GM19463 (cell line): ENCODE measurements at regions not wholly inside any gene's neighbourhood (a gene's known extent, or its start where the extent isn't known, plus 50 kb on each side); places are given as distances from the start of the nearest gene placed in this dataset.

Source experiments
- ATAC-seq: cut with Tn5 transposase; IDR thresholded peaks from one replicate; pipeline ENCODE4 v1.9.1; 2021; ENCODE audit warnings: mild to moderate bottlenecking, moderate library complexity; ENCODE audit not compliant: unreplicated experiment

DNA sequence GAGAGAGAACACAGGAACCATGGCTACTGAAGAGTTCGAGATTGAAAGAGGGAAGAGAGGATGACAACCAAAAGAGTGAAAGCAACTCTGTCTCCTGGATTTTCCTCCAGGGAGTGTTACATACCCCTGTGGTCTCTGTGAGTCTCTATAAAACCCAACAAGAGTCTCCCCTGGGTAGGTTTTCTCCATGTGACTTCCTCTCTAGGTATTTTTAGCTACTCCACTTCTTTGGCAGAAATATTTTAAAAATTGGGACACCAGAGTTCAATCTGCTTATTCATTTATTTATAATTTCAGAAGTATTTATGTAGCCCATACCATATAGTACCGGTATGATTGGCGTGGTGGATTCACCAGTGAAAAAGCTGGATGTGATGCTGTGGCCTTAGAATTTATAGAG lies 671.7 kb upstream of the NR2F2 start:
- no peak for ATAC-seq

DNA sequence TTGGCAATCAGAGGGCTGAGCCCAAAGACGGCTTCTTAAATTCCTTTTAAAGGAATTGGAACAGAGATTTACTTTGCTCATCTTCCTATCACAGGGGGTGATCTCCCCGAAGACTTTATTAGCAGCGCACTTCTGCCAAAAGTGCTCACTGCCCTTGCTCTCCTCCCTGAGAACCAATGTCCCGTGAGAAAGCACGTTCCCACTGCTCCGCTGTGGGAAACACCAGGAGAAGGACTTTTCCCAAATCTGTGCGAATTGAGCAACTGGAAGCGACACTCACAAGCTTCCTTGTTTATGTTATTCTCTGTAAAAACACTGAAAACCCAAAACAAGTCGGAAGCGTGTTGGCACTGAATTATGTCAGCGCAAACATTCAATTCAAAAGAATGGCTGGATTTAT lies 670.8 kb upstream of the NR2F2 start:
- no peak for ATAC-seq

DNA sequence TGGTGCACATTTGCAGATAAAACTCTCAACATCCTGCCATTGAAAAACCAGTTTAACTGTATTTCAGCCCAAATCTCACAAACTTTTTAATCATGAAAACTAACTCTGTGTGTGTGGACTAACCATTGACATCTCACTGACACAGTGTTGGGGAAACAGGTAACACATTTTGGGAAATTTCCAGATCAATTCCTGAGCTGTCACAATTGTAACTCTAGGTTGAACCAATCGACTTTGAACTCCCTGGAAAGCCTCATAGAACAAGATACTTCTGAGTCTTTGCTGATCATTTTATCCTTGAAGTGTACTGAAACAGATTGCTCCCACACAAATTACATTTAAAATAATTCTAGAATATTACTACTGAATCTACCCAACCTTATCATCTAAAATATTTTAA lies 667.9 kb upstream of the NR2F2 start:
- no peak for ATAC-seq

DNA sequence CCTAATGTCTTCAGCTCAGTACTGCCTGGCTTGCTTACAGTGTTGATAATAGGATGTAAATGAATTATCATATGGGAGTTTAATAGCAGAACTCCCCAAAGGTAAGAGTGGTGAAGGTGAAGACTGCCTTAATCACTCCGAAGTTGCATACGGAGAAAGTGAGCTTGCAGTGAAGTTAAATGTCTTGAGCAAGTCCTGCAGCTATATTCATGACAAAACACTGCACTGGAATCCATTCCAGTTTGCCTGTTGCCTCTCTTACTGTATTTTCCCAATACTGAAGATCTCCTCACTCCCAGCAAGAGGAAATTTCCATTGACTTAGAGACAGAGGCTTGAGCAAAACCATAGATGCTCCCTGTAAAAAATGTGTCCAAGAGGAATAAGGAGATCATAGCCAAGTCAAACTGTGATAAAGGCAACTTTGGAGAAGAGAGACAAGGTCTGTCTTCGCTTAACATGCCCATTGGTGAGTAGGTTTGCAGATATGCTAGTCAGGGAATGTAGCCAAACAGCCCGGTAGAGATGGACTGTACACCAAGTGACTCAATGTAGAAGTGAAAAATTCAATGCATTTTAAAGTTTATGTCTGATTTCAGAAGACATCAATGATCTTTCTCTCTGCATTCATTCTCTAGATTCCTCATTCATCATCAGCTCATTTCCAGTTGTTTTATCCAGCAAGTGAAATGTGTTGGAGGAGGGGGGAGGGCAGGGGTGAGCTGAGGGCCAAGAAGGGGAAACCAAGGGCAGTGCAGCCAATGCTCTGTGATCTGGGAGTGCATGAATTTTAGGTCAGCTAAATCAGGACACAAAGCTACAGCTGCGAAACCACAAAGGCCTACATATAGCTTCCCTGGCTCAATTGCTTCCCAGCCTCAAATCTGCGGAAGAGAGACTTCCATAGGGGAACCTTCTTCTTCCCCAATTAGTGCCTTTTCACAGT lies 667.1 kb upstream of the NR2F2 start:
- ATAC-seq, result no peak

DNA sequence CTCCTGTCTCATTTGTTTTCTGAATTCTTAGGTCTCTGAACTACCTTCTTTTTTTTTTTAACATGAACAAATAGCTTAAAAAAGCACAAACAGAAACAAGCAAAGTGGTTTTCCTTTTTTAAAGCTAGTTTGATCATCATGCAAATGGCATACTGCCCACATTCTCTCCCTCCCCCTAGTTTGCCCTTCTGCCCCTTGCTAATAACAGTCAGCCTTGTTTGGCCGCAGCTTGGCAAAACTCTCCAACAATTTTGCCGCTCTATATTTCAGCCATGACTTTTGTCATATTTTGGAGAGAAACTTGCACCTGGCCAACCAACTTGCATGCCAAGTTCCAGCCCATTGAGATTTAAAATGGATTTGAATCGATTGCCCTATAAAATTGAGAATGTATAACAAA lies 666.0 kb upstream of the NR2F2 start:
- ATAC-seq, result no peak

DNA sequence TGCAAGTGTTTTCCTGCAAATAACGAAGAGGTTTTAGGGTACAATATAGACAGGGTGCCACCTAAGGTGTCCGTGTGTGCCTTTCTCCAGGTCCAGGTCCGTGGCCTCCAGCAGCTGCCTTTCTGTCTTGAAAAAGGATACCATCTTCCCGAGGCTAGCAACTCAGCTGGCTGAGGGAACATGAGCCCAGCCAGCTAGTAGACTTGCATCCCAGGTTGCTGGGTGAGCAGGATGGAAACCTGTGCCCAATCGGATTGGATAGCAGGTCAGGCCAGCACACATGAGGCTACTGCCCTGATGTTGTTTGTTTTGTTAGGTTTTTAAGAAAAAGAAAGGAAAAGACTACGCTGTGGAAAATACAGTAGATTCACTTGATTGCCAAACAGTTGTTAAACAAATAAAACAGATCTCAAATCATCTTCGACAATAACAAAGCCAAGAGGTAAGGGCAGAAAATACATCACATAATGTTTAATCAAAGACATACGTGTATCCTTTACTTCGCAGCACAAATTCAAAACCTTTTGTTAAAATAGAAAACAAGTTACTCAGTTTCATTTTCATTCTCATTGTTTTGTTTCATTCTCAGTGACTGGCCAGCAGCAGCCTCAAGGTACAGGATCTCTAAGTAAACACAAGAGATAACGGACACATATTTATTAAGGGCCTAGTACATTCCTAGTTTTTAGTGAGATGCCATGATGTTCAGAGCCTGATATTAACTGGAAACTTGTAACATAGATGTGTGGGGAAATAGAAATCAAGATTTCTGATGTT lies 661.2 kb upstream of the NR2F2 start:
- peak; percentile 55 for ATAC-seq

DNA sequence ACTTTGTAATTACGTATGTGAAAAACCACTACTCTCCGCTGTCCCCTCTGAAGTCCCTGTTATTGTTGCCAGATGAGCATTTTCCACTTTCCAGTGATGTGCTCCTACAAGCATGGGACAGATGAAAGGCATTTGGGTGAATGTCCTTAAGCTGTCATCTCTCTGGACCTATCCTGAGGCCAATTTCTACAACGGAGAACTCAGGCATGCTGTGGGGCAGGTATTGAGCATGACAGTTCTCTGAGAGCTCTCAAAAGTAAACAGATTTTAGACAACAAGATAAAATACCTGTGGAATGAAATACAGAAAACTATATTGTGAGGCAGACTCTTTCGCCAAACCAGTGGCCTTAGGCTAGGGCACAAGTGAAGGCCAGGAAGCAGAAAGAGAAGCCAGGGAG lies 656.5 kb upstream of the NR2F2 start:
- no peak for ATAC-seq

DNA sequence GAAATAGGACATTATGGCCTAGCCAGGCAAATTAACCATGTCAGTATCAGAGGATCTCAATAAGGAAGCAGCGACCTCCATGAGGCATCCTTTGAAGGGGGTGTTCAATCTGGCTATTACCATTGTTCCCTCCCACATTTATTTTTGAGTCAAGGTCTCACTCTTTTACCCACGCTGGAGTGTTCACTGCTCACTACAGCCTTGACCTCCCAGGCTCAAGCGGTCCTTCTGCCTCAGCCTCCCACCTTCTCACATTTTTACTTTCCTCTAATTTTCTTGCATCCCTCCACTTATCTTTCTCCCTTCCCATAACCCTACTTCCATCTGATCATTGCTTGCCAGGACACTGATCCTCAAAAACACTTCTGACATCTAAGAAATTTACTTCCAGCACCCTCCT lies 654.0 kb upstream of the NR2F2 start:
- ATAC-seq, result no peak

DNA sequence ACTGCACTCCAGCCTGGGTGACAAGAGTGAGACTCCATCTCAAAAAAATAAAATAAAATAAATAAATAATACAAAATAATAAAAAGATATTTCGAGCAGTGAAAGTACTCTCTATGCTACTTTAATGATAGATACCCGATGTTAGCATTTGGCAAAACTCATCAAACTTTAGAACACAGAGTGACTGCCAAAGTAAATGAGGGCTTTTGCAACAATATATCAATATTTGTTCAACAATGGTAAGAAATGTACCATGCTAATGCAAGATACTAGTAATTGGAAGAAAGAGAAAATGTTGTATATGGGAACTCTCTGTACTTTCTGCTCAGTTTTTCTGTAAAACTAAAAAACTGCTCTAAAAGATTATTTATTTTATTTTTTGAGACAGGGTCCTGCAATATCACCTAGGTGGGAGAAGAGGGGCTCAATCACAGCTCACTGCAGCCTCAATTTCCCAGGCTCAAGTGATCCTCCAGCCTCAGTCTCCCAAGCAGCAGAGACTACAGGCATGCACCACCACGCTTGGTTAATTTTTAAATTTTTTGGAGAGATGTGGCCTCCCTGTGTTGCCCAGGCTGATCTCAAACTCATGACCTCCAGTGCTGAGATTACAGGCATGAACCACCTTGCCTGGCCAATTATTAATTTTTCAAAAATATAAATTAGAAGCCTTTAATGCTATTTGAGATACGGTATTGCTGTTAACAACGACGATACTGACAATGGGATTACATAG lies 650.5 kb upstream of the NR2F2 start:
- no peak for ATAC-seq

DNA sequence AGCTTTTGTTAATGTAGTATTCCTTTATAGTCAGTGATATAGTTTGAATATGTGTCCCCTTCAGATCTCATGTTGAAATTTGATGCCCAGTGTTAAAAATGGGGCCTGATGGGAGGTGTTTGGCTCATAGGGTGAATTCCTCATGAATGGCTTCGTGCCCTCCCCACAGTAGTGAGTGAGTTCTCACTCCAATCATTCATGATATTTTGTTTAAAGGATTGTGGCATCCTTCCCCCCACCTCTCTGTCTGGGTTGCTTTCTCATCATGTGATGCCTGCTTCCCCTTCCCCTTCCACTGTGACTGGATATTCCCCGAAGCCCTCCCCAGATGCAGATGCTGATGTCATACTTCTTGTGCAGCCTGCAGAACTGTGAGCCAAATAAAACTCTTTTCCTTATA lies 649.8 kb upstream of the NR2F2 start:
- ATAC-seq, result no peak

DNA sequence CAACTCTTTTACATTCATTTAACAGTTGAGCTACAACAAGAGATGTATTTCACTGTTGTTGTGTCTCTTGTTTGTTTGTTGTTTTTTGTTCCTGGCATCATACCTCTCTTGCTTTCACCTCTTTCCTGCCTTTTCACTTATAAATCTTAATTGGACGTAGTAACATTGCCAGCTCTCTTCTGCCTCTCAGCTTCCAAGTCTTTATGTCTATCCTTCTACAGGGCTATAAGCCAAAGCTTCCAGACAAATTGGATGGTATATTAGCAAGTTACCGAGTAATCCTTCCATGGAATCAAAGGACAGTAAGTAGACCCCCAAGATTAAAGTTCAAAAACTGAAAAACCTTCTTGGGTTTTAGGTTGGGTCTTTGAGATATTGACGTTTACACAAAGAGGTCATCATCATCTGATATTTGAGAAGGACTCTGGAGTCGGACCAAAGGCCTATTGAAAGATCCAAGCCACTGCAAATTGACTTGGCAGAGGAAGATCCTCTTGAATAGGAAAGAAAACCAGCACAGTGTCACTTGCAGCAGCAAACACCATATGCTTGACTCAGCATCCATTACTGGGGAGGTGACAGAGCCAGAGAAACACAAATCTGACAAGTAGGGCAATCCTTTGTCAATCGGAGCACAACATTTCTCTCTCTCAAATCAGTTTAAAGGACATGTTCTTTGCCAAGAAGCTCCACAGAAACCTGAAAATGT lies 648.5 kb upstream of the NR2F2 start:
- ATAC-seq, result no peak

DNA sequence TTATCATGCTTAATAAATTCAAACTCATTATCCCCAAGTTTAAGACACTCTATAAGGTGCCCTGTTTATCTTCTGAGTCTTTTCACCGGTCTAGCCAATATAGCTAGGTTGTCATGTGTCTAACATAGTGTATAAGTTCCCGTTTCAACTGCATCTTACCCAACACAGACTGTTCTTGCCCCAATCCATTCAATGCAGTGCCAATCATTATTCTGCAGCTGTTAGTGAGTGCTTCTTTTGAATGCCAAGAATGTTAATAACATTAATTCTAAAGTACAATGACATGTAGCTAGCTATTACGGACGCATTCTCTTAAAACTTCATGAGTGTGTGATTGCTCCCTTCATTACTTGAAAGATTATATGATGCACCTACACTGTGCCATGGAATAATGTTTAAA lies 646.4 kb upstream of the NR2F2 start:
- no peak for ATAC-seq

DNA sequence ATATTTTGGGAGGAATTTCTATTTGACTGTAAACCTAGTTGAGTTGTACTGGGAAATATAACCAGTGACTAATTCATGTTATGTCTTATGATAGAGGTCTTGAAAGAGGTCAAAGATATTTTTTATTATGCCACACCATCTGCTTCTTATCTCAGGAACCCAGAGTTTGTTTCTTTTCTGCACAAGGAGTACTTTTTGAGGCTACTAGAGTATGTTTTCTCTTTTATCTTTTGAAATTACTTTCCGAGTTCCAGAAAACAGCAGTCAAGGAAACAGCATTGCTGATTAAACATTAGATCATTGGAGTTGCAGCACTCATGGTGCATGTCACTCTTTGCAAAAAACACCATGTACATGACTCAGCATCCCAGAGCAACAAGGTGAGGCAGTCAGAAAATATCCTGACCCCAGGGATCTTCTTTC lies 645.8 kb upstream of the NR2F2 start:
- no peak for ATAC-seq

DNA sequence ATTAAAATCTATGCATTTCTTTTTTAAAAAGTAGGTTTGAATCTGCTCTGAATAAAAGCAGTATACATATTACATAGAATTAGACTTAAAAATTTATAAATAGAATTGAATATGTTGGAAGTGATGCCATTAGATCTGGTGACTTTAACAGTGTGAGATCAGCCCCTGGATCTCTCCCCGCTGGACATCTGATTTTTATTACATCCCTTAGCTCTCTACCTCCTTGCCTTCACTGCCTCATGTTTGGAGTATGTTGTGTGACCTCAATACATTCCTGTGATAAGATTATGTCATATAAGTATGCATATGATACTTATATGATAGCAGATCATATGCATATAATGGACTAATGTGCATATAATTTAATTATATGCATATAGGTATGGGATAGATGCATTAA lies 643.4 kb upstream of the NR2F2 start:
- no peak for ATAC-seq

DNA sequence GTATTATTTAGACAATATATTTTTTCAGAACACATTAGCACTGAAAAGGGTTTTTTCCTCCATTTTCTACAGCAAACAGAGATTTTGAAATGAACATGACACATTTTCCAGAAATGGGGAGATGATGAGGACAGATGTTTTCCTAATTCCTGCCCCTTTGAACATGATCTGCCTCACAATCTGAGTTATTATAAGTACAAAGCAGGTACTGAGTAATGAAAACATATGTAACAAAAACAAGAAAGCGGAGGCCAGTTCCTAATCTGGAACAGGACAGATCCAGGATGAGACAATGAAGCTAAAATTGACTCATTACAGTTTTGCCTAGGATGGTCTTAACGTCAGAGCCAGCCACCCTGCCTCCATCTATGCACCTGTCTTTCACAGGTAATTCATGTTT lies 642.8 kb upstream of the NR2F2 start:
- ATAC-seq, result no peak

DNA sequence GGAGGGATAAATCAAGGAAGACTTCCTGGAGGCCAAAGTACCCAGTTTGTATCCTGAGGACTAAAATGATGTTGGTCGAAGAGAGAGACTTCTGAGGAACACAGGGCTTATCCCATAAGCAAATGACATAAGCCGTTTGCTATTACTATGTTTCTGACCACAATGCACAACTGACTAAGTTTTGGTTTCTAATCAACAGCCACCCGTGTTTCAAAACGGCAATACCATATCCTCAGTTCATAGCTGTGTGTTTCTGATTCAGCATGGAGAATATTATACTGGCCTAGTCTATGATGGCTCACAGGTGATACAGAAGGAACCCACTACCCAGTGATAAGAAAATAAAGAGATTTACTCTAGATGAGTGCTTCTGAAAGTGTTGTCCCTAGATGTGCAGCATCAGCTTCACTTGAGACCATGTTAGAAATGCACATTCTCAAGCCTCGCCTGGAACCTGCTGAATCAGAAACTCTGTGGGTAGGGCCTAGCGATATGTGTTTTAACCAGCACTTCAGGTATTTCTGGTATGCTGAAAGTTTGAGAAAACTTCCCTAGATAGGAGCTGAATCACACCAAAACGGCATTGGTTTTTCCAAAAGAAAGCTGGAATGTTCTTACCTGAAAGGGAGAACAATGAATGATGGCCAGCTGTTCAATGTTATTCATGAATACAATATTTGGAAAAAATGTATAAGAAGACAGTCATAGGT lies 639.7 kb upstream of the NR2F2 start:
- ATAC-seq, result peak; percentile 93

DNA sequence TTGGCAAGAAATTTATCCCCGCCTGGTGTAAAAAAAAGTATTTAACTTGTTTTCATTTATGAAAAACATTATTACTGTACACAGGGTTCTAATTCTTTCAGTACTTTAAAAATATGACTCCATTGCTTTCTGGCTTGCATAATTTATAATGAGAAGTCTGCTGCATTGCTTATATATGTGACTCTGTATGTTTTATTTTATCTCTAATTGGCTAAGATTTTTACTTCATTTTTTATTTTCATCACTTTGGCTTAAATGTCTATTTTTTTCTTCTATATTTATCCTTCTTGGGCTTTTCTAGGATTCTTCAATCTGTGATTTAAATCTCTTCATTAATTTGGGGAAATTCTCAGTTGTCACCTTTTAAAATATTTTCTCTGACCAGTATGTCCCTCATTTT lies 636.6 kb upstream of the NR2F2 start:
- no peak for ATAC-seq

DNA sequence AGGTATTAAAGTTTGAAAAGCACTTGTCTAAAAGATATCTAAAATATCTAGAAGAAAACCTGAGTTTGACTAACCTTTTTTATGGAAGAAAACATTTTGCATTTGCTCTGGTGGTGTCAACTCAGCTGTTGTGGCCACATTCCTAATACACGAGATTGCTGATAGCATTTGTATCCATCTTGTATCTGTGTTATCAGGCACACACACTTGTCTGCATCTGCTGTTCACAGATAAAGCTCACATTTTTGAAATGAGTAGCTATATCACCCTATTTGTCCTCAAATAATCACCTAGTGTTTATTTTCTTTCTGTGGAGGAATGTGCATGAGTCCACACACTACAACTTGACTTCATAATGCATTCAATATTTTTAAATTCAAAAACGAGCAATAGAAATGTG lies 632.3 kb upstream of the NR2F2 start:
- ATAC-seq, result no peak

DNA sequence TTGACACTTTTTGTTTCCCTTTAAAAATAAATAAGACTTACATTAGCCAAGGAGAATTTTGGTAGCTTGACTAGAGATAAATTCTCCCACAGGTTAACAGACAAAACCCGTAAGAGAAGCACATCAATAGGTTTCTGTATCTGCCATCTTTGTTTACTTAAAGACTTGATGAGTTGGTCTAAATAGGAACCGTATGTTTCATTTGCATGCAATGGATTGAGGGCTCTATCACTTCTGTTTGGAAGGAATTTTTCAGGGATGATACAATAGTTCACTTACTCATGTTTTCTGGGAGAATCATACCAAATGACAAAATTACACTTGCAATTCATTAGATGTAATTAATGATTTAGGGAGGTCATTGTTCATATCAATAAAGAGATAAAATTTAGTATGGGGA lies 631.5 kb upstream of the NR2F2 start:
- no peak for ATAC-seq

DNA sequence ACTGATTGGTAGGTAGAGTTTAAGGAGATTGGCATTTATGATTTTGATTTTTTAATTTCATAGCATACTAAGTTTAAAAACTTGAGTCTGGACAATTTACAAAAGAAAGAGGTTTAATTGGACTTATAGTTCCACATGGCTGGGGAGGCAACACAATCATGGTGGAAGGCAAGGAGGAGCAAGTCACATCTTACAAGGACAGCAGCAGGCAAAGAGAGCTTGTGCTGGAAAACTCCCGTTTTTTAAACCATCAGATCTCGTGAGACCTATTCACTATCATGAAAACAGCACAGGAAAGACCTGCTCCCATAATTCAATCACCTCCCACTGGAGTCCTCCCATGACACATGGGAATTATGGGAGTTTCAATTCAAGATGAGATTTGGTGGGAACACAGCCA lies 630.9 kb upstream of the NR2F2 start:
- ATAC-seq, result no peak
